Stimulated activated CD4-positive, alpha-beta T cell treated with anti-CD3 and anti-CD28 coated beads, Interleukin-12 subunit alpha, Interleukin-12 subunit beta, amount 100 ng/mL, for 24 hours (primary cell): ENCODE measurements at regions not wholly inside any gene's neighbourhood (a gene's known extent, or its start where the extent isn't known, plus 50 kb on each side); places are given as distances from the start of the nearest gene placed in this dataset.

Experiments
- DNase-seq, 2 experiments: peaks; one replicate each; pipeline ENCODE4 v3.0.0-alpha.2; 2020; ENCODE audit warnings: low read depth in 2 of 2

DNA sequence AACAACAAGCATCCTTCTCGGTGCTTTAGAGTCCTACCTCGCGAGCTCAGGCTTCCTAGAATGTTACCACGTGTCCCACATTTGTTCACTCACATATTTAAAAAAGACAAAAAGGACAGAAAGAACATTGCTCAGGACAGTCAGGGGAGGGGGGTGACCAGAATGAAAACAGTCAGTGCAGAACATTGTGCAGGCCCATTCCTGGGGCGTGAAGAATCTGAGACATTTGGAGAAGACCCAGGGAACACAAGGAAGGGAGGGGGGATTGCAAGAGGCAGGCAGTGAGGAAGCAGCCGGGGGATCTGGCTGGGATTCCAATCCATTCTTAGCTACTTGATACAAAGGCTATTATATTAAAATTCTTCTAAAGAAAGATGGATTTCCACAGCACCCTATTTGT lies 270.4 kb upstream of the CITED2 start:
- no peak for DNase-seq

- no peak for DNase-seq
Measured at GRCh38 chr6:139643986-139644385, 269.5 kb upstream of the CITED2 start.

- no peak for DNase-seq
Measured at GRCh38 chr6:139642346-139642745, 267.9 kb upstream of the CITED2 start.

DNA sequence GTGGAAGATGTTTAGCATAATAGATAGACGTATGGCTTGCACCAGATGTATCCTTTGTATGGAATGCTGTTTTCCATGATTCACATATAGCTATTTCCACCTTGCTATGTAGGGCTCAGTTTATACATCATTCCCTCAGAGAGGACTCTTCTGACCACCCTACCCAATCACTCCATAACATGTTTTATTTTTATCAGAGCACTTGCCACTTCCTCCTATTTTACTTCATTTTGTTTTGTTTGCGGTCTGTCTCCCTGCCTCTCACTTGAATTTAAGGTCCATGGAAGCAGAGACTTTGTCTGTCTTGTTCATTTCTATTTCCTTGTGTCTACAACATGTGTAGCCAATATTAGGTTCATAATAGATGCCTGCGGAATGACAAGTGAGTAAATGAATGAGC lies 266.9 kb upstream of the CITED2 start:
- no peak for DNase-seq

DNA sequence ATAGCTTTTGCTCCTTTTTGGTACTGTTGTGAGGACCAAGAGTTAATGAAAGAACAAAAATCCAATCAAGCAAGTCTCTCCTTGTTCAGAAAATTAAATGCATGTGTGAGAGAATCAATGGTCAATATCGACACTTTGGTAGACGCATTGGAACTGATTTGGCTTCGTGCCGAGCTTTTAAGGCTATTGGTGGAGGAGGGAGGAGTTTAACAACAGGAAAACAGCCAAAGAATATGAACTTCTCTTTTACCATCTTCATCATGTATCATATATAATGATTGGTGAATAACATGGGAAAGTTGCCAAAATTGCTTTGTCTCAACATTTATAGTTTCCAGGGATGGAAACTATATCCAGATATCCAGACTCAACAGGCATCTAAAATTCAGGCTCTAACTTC lies 266.5 kb upstream of the CITED2 start:
- DNase-seq, result no peak

- no peak for DNase-seq
Measured at GRCh38 chr6:139640448-139640847, 266.0 kb upstream of the CITED2 start.

- DNase-seq, result no peak
Measured at GRCh38 chr6:139639507-139639906, 265.1 kb upstream of the CITED2 start.

DNA sequence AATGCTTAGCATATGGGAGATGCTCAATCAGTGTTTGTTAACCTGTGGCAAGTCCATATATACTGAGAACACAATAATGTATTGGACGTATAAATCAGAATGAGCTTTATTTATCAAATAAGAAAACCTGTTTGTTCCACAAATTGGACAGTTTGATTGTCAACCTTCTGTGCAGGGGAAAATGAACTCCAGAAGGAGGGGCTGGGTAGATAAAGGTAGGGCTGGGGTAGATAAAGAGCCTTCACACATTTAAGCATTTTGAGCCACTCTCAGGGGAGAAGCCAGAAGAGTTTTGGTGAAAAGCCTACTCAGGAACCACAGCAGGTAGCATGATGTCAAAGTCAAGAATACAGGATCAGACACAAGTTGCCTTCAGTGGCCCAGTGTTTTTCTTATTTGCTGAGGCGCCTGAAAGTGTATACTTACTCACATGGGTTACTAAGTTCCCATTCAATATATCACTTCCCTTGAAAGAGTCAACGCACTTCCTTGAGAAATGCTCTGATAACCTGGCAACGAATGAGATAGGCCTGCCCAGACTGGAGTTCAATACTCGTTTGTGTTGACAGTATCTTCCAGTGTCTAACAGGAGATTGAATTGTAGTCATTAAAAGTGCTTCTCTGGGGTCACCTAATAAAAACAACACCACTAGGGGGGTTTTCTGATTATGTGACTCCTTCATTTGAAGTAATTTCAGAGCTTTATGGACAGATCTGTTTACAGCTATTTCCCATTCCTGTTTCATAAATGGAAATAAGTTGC lies 263.9 kb upstream of the CITED2 start:
- no peak for DNase-seq

- no peak for DNase-seq
Measured at GRCh38 chr6:139637766-139638165, 263.3 kb upstream of the CITED2 start.

DNA sequence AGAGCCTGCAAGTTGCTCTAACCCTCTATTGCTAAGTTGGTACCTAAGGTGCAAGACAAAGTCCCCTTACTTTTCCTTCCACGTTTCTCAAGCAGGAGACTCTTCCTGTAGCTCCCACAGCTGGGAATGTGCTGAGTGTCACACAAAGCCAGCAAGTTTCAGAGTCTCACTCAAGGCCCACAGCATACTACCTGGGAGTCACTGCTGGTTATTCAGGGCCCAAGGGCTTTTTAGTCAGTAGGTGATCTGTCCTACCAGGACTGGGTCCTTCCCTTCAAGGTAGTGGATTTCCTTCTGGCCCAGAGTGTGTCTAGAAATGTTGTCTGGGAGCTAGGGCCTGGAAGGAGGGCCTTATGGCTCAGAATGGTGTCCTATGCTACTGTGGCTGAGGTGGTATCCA lies 261.9 kb upstream of the CITED2 start:
- no peak for DNase-seq

GRCh38 chr6:139635401-139636130 lies 261.1 kb upstream of the CITED2 start:
- no peak for DNase-seq

GRCh38 chr6:139632840-139633239 lies 258.4 kb upstream of the CITED2 start:
- no peak for DNase-seq

- DNase-seq, result no peak
Measured at GRCh38 chr6:139628270-139628669, 253.8 kb upstream of the CITED2 start.

DNA sequence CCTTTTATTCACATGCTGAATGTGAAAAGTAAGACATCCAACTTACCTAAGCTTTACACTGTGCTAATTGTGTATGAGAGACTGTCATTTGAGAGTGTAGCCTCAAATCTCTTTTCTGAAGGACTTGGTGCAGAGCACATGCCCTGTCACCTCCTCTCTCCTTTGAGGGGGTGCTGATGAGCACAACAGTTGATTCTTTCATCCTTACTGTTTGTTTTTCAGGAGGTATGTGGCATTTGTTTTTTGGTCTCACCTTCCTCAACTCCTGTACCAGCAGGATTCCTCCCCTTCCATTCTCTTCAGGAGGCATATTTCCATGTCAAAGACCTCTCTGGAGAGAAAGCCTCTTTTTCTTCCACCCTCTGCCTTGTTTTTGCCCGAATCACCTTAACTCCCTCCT lies 252.6 kb upstream of the CITED2 start:
- no peak for DNase-seq

DNA sequence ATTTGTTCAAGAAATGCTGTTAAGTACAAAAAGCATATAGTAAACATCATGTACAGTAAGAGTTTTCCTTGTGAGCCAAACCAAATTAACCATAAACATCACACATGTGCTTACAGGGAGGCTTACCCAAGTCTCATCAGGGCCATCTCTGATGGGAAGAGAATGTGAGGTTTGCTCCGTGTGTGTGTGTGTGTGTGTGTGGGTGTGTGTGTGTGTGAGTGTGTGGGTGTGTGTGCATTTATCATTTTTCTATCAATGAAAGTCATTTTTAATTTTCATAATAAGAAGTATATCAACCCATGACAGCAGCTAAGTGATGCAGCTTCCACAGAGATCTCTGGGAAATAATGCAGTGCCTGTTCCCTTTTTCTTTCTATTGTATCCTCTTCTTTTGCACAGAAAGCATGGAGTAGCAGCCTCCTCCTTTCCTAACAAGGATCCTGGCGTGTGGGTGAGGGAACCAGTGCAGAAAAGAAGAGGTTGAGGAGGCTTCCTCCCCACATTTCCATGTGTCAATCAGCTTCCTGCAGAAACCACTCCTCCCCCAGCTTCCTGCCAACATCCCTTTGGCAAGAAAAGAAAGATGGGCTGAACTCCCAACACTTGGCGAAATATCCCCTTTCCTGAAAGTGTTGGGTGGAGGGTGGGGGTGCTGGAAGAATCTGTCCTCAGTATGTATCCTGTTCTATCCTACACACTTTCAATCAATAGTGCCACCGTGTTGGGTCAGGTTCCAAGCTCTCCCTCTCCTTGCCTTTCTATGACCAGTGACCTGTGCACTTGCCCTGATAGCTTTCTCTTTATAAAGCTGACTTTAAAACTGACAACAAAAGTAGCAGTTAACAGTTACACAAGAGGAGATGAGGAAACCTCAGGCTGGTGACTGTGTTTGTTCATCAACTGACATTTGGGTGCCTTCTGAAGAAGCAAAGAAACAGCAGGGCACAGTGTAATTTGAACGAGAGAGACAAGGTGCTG lies 251.8 kb upstream of the CITED2 start:
- no peak for DNase-seq

DNA sequence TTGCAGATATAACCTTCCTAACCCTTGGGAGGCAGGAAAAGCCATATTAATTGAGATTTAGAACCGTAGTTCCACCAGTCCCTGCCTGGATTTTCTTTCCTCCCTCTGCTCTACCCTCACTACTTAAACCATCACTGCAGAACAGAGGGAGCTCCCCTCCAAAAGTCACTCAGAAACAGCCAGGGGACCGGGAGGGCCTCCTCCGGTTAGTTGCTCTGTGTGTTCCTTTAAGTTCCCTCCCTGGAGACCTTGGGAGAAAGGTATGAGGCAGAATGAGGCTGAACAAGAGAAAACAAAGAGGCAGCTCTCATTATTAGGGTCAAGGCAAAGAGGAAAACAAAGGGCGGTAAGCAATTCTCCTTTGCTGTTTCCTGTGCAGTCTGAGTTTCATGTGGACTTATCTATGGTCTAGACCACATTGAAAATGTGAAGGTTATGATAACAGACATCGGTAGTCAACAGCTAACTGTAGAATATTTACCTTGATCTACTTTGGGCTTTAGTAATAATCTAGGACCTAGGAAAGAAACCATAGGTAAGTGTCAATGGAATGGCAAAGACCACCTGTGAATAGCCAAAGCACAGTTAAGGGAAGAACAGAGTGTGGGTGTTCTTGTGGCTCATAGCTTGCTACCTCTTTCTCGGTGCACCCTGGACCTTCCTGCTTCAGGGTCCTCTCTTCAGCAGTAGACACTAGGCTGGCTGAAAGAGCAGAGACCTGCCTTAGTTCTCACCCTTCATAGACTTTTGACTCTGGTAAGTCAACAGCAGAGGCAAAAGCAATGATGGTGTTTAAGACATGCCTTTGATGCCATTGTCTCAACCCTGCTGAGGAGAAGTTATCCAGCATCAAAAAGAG lies 250.9 kb upstream of the CITED2 start:
- DNase-seq, result no peak

GRCh38 chr6:139623372-139623771 lies 248.9 kb upstream of the CITED2 start:
- DNase-seq, result no peak

GRCh38 chr6:139613496-139613895 lies 239.0 kb upstream of the CITED2 start:
- no peak for DNase-seq

- DNase-seq, result no peak
Measured at GRCh38 chr6:139612135-139612465, 237.7 kb upstream of the CITED2 start.

- no peak for DNase-seq
Measured at GRCh38 chr6:139611327-139612134, 237.1 kb upstream of the CITED2 start.
